Fibroblast of the aortic adventitia (primary cell): ENCODE measurements at regions not wholly inside any gene's neighbourhood (a gene's known extent, or its start where the extent isn't known, plus 50 kb on each side); places are given as distances from the start of the nearest gene placed in this dataset.

Source experiments
- DNase-seq: peaks from one replicate; pipeline ENCODE4 v3.0.0-alpha.2; 2010; ENCODE audit warnings: low read depth
- H3K4me3 ChIP-seq: 2 replicates; pipeline ENCODE4 v1.5.1; 2011; ENCODE audit warnings: low read depth, mild to moderate bottlenecking, control low read depth, low read length, moderate library complexity
- CTCF ChIP-seq: IDR thresholded peaks from 2 replicates; pipeline ENCODE4 v1.5.1; 2011; ENCODE audit warnings: mild to moderate bottlenecking, low read length, control low read depth, inconsistent platforms; ENCODE audit not compliant: insufficient read depth

- TF ChIP-seq CTCF, result no peak
- DNase-seq, result no peak
- no peak overlapping the region for H3K4me3 ChIP-seq
Observed at GRCh38 chr2:12855508-12855907, 138.8 kb downstream of the TRIB2 start.

GRCh38 chr2:12856934-12857601 lies 140.3 kb downstream of the TRIB2 start:
- no peak for TF ChIP-seq CTCF
- H3K4me3 ChIP-seq, result no peak overlapping the region
- DNase-seq, result peak; percentile 84

- TF ChIP-seq CTCF, result no peak
- DNase-seq, result no peak
- H3K4me3 ChIP-seq, result no peak overlapping the region
Observed at GRCh38 chr2:12857891-12858290, 141.2 kb downstream of the TRIB2 start.

- H3K4me3 ChIP-seq, result no peak overlapping the region
- peak; percentile 10 for DNase-seq
- no peak for TF ChIP-seq CTCF
Observed at GRCh38 chr2:12858786-12859185, 142.1 kb downstream of the TRIB2 start.

- H3K4me3 ChIP-seq, result no peak overlapping the region
- peak; percentile 65 for DNase-seq
- no peak for TF ChIP-seq CTCF
Observed at GRCh38 chr2:12861344-12861930, 144.7 kb downstream of the TRIB2 start.

GRCh38 chr2:12862541-12862940 lies 145.8 kb downstream of the TRIB2 start:
- no peak for TF ChIP-seq CTCF

More at GRCh38 chr2:12862541-12862940, 145.8 kb downstream of the TRIB2 start:
- DNase-seq, result no peak
- no peak overlapping the region for H3K4me3 ChIP-seq
